ENCODE measurements at regions not wholly inside any gene's neighbourhood (a gene's known extent, or its start where the extent isn't known, plus 50 kb on each side); places are given as distances from the start of the nearest gene placed in this dataset.

DNA sequence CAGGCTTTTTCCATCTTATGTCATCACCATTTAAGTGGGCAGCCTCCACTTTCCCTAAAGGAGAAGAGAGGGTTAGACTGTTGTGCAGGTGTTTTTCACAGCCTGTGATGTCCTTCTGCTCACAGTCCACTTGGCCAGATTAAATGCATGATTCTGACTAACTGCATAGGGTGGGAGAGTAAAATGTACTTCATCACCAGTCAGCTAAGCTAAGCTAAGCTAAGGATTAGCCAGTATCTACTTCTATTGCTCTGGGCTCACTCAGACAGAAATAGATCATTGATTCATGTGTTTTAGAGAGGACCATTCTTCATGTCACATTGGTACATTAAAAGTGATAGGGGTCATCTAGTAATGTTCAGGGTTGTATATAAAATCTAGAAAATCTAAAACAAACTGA lies 1013.1 kb downstream of the NTRK3 start (continued):
- TF ChIP-seq, protein P1, sequence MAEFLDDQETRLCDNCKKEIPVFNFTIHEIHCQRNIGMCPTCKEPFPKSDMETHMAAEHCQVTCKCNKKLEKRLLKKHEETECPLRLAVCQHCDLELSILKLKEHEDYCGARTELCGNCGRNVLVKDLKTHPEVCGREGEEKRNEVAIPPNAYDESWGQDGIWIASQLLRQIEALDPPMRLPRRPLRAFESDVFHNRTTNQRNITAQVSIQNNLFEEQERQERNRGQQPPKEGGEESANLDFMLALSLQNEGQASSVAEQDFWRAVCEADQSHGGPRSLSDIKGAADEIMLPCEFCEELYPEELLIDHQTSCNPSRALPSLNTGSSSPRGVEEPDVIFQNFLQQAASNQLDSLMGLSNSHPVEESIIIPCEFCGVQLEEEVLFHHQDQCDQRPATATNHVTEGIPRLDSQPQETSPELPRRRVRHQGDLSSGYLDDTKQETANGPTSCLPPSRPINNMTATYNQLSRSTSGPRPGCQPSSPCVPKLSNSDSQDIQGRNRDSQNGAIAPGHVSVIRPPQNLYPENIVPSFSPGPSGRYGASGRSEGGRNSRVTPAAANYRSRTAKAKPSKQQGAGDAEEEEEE (CRISPR knock-in tag; IDR thresholded peaks at IDR 0.05; ENCODE audit: borderline replicate concordance): no peak

DNA sequence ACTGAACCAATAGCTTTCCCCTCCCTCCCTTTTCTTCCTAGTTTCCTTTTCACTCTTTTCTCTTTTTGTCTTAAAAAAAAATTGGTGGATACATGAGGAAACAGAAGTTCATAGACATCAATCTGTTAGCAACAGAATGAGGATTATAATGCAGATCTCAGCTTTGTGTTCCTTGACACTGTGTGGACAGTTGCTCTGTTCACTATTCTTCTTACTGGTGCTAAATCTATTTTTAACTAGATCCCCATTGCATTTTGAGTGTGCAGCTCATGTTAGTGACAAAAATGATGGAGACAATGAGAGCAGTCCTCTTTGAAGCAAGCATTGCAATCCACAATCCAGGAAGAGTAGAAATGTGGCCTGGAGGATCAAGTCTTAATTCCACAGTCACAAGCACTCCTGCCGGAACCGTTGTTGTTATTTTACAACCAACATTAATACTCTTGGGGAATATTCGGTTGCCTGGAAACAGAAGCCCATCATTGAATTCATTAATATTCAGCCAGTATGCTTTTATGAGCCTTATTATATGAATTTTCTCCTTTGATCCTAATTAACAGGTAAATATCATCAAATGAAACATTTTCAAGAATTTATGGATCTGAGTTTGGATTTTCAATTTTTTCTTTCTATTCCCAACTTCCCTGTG lies 1016.8 kb downstream of the NTRK3 start:
- CTCF ChIA-PET (ENCODE audit: low intra/inter-chr PET ratio, low total read pairs): no interaction called here
- POLR2A ChIA-PET: no interaction called here
- Histone ChIP-seq H3K27ac (ENCODE audit: extremely low read length, insufficient read depth, low read length) (no peak overlapping the region), H3K36me3 (replicated peaks in 1 of 2; ENCODE audit: control insufficient read depth in 1 of 2, insufficient read depth in 2 of 2, low read length in 2 of 2) (no peaks in the 10 kb centered on the region), H3K4me1 (ENCODE audit: insufficient read depth, low read length) (no peaks in the 10 kb centered on the region), H3K4me3 (replicated peaks in 1 of 3; ENCODE audit: insufficient read depth in 1 of 3, low read depth in 2 of 3, low read length in 3 of 3) (no peak overlapping the region), H3K9me3 (ENCODE audit: low read length) (peaks cover 93% of the 10 kb centered on the region), H3K79me2 (ENCODE audit: insufficient read depth, low read length) (no peaks in the 10 kb centered on the region), H3K27me3 (ENCODE audit: control insufficient read depth in 1 of 2, insufficient read depth in 2 of 2, low read length in 2 of 2) (no peaks in the 10 kb centered on the region), H2AFZ (ENCODE audit: low read length) (no peak overlapping the region), H3K9ac (ENCODE audit: insufficient read depth, low read depth, low read length) (no peak overlapping the region), H4K20me1 (ENCODE audit: insufficient read depth, low read length) (no peaks in the 10 kb centered on the region), H3K4me2 (ENCODE audit: low read depth, low read length) (no peak overlapping the region)
- FAIRE-seq: no peak
- BruUV-seq (replicated peaks): no TSS peak
- in situ Hi-C loops (cut with HindIII; ENCODE audit: extremely low pct_ligation_motif_present, low pct_unique_long_range_greater_than_20kb): no loop called here
- ATAC-seq: no peak
- WGBS (ENCODE audit: low lambda C conversion rate): 30% methylated on average over 3 of the region's 3 CpGs
- intact Hi-C loops (cut with micrococcal nuclease; ENCODE audit: unreplicated experiment): no loop called here
- DNase-seq (ENCODE audit: low spot score): no peak
- no peak for TF ChIP-seq ZNF354B (CRISPR knock-in tag; IDR thresholded peaks at IDR 0.05)
- no peak for TF ChIP-seq CCAR2 (optimal IDR thresholded peaks at IDR 0.05; ENCODE audit: low read depth, low read length)
- no peak for TF ChIP-seq ZNF367 (CRISPR knock-in tag; IDR thresholded peaks at IDR 0.05; ENCODE audit: borderline replicate concordance)
- TF ChIP-seq, protein P2, sequence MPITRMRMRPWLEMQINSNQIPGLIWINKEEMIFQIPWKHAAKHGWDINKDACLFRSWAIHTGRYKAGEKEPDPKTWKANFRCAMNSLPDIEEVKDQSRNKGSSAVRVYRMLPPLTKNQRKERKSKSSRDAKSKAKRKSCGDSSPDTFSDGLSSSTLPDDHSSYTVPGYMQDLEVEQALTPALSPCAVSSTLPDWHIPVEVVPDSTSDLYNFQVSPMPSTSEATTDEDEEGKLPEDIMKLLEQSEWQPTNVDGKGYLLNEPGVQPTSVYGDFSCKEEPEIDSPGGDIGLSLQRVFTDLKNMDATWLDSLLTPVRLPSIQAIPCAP (CRISPR knock-in tag; IDR thresholded peaks at IDR 0.05; ENCODE audit: low read depth): no peak
- TF ChIP-seq, protein P3, sequence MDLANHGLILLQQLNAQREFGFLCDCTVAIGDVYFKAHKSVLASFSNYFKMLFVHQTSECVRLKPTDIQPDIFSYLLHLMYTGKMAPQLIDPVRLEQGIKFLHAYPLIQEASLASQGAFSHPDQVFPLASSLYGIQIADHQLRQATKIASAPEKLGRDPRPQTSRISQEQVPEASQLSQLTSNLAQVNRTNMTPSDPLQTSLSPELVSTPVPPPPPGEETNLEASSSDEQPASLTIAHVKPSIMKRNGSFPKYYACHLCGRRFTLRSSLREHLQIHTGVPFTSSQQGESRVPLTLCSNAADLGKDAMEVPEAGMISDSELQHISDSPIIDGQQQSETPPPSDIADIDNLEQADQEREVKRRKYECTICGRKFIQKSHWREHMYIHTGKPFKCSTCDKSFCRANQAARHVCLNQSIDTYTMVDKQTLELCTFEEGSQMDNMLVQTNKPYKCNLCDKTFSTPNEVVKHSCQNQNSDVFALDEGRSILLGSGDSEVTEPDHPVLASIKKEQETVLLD (CRISPR knock-in tag; IDR thresholded peaks at IDR 0.05; ENCODE audit: low read depth): no peak
- no peak for TF ChIP-seq MIER2 (CRISPR knock-in tag; IDR thresholded peaks at IDR 0.05)
- TF ChIP-seq, protein P4, sequence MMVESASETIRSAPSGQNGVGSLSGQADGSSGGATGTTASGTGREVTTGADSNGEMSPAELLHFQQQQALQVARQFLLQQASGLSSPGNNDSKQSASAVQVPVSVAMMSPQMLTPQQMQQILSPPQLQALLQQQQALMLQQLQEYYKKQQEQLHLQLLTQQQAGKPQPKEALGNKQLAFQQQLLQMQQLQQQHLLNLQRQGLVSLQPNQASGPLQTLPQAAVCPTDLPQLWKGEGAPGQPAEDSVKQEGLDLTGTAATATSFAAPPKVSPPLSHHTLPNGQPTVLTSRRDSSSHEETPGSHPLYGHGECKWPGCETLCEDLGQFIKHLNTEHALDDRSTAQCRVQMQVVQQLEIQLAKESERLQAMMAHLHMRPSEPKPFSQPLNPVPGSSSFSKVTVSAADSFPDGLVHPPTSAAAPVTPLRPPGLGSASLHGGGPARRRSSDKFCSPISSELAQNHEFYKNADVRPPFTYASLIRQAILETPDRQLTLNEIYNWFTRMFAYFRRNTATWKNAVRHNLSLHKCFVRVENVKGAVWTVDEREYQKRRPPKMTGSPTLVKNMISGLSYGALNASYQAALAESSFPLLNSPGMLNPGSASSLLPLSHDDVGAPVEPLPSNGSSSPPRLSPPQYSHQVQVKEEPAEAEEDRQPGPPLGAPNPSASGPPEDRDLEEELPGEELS (CRISPR knock-in tag; IDR thresholded peaks at IDR 0.05): no peak
- no peak for TF ChIP-seq ZNF547 (CRISPR knock-in tag; IDR thresholded peaks at IDR 0.05)
- no peak for TF ChIP-seq HDAC6 (IDR thresholded peaks at IDR 0.05; ENCODE audit: low read depth, low read length)
- TF ChIP-seq, protein P5, sequence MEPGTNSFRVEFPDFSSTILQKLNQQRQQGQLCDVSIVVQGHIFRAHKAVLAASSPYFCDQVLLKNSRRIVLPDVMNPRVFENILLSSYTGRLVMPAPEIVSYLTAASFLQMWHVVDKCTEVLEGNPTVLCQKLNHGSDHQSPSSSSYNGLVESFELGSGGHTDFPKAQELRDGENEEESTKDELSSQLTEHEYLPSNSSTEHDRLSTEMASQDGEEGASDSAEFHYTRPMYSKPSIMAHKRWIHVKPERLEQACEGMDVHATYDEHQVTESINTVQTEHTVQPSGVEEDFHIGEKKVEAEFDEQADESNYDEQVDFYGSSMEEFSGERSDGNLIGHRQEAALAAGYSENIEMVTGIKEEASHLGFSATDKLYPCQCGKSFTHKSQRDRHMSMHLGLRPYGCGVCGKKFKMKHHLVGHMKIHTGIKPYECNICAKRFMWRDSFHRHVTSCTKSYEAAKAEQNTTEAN (CRISPR knock-in tag; conservative IDR thresholded peaks at IDR 0.05): no peak

Data from HepG2 (cell line).